OCI-LY1 (cell line): ENCODE measurements at regions not wholly inside any gene's neighbourhood (a gene's known extent, or its start where the extent isn't known, plus 50 kb on each side); places are given as distances from the start of the nearest gene placed in this dataset.

Source experiments
- H2AFZ ChIP-seq: fragments of 200-600 bp; sonication (generic), shearing (Covaris generic); 2 replicates; pipeline ENCODE4 v1.6.0; 2014; ENCODE audit warnings: antibody characterized with exemption, mild to moderate bottlenecking, low read length
- H3F3A ChIP-seq: fragments of 200-600 bp; sonication (generic), shearing (Covaris generic); 2 replicates; pipeline ENCODE4 v1.6.0; 2014; ENCODE audit warnings: mild to moderate bottlenecking, antibody characterized with exemption, low read length, moderate library complexity; ENCODE audit not compliant: insufficient read depth
- H3K27ac ChIP-seq: fragments of 200-600 bp; sonication (generic); 2 replicates; pipeline ENCODE4 v1.5.1; 2014; ENCODE audit warnings: low read length, mixed run types, mild to moderate bottlenecking, low read depth; ENCODE audit not compliant: poor library complexity, severe bottlenecking
- H3K27me3 ChIP-seq: fragments of 200-600 bp; sonication (generic); 2 replicates; pipeline ENCODE4 v1.6.0; 2014; ENCODE audit warnings: antibody characterized with exemption, mild to moderate bottlenecking, low read length, moderate library complexity; ENCODE audit not compliant: insufficient read depth
- H3K36me3 ChIP-seq: fragments of 200-600 bp; sonication (generic); 2 replicates; pipeline ENCODE4 v1.6.1; 2014; ENCODE audit warnings: mild to moderate bottlenecking, antibody characterized with exemption, low read length, moderate library complexity, mixed read lengths; ENCODE audit not compliant: insufficient read depth
- H3K4me1 ChIP-seq: fragments of 200-600 bp; sonication (generic); 2 replicates; pipeline ENCODE4 v1.5.1; 2014; ENCODE audit warnings: mild to moderate bottlenecking, low read length, moderate library complexity; ENCODE audit not compliant: insufficient read depth, severe bottlenecking
- H3K4me2 ChIP-seq: fragments of 200-600 bp; sonication (generic), shearing (Covaris generic); 2 replicates; pipeline ENCODE4 v1.6.1; 2014; ENCODE audit warnings: low read length
- H3K4me3 ChIP-seq: fragments of 200-600 bp; sonication (generic); 2 replicates; pipeline ENCODE4 v1.5.1; 2014; ENCODE audit warnings: low read length, low read depth, mild to moderate bottlenecking, mixed read lengths; ENCODE audit not compliant: poor library complexity, severe bottlenecking
- H3K79me2 ChIP-seq: fragments of 200-600 bp; shearing (Covaris generic); 2 replicates; pipeline ENCODE4 v1.6.1; 2016; ENCODE audit warnings: mixed run types, low read length, mixed read lengths; ENCODE audit not compliant: insufficient read depth
- H3K9ac ChIP-seq: fragments of 200-600 bp; sonication (generic), shearing (Covaris generic); 2 replicates; pipeline ENCODE4 v1.6.1; 2014; ENCODE audit warnings: mild to moderate bottlenecking, low read length, mixed read lengths
- H3K9me2 ChIP-seq: fragments of 200-600 bp; sonication (generic), shearing (Covaris generic); 2 replicates; pipeline ENCODE4 v1.6.1; 2014; ENCODE audit warnings: low read depth, mild to moderate bottlenecking, low read length, mixed read lengths
- H3K9me3 ChIP-seq: fragments of 200-600 bp; shearing (Covaris generic); 2 replicates; pipeline ENCODE4 v1.6.1; 2014; ENCODE audit warnings: low read length, mixed read lengths
- H4K20me1 ChIP-seq: fragments of 200-600 bp; sonication (generic), shearing (Covaris generic); 2 replicates; pipeline ENCODE4 v1.6.0; 2016; ENCODE audit warnings: mild to moderate bottlenecking, low read length; ENCODE audit not compliant: insufficient read depth
- CTCF ChIP-seq: fragments of 200-600 bp; sonication (generic), shearing (Covaris generic); IDR thresholded peaks from 2 replicates; pipeline ENCODE4 v1.5.1; 2017; ENCODE audit warnings: mild to moderate bottlenecking, antibody characterized with exemption, low read length, moderate library complexity, mixed read lengths
- EZH2 ChIP-seq: fragments of 200-600 bp; sonication (generic), shearing (Covaris generic); IDR thresholded peaks from 2 replicates; pipeline ENCODE4 v1.8.0; 2017; ENCODE audit warnings: borderline replicate concordance, mixed run types, mild to moderate bottlenecking, antibody characterized with exemption, low read length, moderate library complexity, mixed read lengths

DNA sequence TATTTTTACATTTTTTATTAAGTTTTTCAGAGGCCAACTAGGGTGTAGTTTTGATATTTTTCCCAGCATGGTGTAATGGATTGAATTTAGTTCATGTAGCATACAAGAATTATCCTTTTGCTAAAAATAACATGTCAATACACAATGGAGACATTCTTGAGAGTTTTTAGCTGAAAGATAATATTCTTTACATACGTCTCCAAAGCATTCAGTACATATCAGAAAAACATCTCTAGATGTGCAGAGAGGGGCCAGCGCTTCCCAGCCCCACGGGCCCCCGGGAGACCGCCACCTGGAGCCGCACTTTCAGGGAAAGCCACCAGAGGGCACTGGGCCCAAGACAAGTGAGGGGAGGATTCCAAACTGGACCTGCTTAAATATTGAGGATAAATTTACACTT, 499.4 kb downstream of the GALR1 start:
- H3K9ac ChIP-seq, result no peak overlapping the region
- H3K79me2 ChIP-seq, result no peaks in the 10 kb centered on the region
- TF ChIP-seq CTCF, result peak; percentile 56
- TF ChIP-seq EZH2, result no peak
- no peak overlapping the region for H2AFZ ChIP-seq
- H3K36me3 ChIP-seq, result no peaks in the 10 kb centered on the region
- no peaks in the 10 kb centered on the region for H3K9me3 ChIP-seq
- H3K4me3 ChIP-seq, result no peak overlapping the region
- H3K27ac ChIP-seq, result no peak overlapping the region
- no peaks in the 10 kb centered on the region for H3K4me1 ChIP-seq
- H3F3A ChIP-seq, result no peaks in the 10 kb centered on the region
- no peaks in the 10 kb centered on the region for H3K9me2 ChIP-seq
- H3K4me2 ChIP-seq, result no peak overlapping the region
- H3K27me3 ChIP-seq, result no peaks in the 10 kb centered on the region; the same call in 1 of the 2 replicates
- H4K20me1 ChIP-seq, result no peaks in the 10 kb centered on the region

DNA sequence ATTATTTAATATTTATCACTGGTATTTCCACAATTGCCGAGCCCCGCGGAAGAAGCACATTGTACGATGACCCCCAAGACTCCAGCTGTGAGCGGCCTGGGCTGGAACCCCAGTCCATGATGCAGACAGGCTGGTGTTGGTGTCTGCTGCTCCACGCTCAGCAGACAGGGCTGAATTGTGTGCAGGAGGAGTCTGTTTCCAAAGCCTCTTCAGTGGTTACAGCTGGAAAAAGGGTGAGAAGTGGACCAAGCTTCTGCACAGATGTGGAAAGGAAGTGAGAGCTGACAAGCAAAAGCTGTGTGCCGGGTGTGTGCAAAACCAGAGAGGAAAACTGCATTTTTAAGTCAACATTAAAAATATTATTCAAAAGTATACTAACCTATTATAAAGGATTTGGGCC, 500.4 kb downstream of the GALR1 start:
- H2AFZ ChIP-seq, result no peak overlapping the region
- H3K4me2 ChIP-seq, result no peak overlapping the region
- no peaks in the 10 kb centered on the region for H3K4me1 ChIP-seq
- H3K27ac ChIP-seq, result no peak overlapping the region
- no peaks in the 10 kb centered on the region for H4K20me1 ChIP-seq
- H3K9ac ChIP-seq, result no peak overlapping the region
- no peaks in the 10 kb centered on the region for H3K9me3 ChIP-seq
- TF ChIP-seq EZH2, result no peak
- TF ChIP-seq CTCF, result no peak
- no peak overlapping the region for H3K4me3 ChIP-seq
- no peaks in the 10 kb centered on the region; the same call in 1 of the 2 replicates for H3K27me3 ChIP-seq
- no peaks in the 10 kb centered on the region for H3K9me2 ChIP-seq
- no peaks in the 10 kb centered on the region for H3K36me3 ChIP-seq
- H3F3A ChIP-seq, result no peaks in the 10 kb centered on the region
- H3K79me2 ChIP-seq, result no peaks in the 10 kb centered on the region

- no peaks in the 10 kb centered on the region for H3K36me3 ChIP-seq
- no peak for TF ChIP-seq EZH2
- no peak for TF ChIP-seq CTCF
- no peak overlapping the region for H3K4me3 ChIP-seq
- no peaks in the 10 kb centered on the region for H3K9me3 ChIP-seq
- no peak overlapping the region for H2AFZ ChIP-seq
- H3K9me2 ChIP-seq, result no peaks in the 10 kb centered on the region
- no peak overlapping the region for H3K27ac ChIP-seq
- H3K4me2 ChIP-seq, result no peak overlapping the region
- H3K9ac ChIP-seq, result no peak overlapping the region
- no peaks in the 10 kb centered on the region for H3K4me1 ChIP-seq
- H3K27me3 ChIP-seq, result no peaks in the 10 kb centered on the region
- no peaks in the 10 kb centered on the region for H3F3A ChIP-seq
- H4K20me1 ChIP-seq, result no peaks in the 10 kb centered on the region
- no peaks in the 10 kb centered on the region for H3K79me2 ChIP-seq
Measured at GRCh38 chr18:77754475-77755044, 504.9 kb downstream of the GALR1 start.
